ENCODE measurements at regions not wholly inside any gene's neighbourhood (a gene's known extent, or its start where the extent isn't known, plus 50 kb on each side); places are given as distances from the start of the nearest gene placed in this dataset.

DNA sequence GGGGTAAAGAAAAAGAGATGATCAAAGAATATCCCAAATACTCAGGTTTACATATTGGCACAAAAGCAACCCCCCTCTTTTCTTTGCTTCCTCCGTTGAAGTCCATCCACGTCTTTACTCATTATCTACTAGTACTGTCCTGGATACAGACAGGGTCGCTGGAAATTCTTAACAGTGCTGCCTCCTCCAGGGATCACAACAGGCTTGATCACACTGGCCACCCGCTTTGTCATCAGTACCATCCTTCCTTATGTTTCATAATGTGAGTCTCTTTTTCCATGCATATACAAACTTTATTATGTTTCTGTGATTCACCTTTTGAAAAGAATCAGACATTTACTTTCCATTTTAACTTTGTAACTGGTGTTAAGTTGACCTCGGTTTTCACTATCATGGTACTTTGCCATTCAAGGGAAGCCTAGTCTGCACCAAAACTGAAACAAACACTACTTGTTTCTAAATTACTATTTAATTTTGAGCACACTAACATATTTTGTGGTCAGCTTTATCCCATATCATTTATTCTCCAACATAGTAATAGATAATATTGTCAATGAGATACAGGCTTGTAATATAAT, 387.5 kb upstream of the PPP1R2C start:
- no peak for DNase-seq (ENCODE audit: low read depth, low spot score)
- TF ChIP-seq, protein P1, sequence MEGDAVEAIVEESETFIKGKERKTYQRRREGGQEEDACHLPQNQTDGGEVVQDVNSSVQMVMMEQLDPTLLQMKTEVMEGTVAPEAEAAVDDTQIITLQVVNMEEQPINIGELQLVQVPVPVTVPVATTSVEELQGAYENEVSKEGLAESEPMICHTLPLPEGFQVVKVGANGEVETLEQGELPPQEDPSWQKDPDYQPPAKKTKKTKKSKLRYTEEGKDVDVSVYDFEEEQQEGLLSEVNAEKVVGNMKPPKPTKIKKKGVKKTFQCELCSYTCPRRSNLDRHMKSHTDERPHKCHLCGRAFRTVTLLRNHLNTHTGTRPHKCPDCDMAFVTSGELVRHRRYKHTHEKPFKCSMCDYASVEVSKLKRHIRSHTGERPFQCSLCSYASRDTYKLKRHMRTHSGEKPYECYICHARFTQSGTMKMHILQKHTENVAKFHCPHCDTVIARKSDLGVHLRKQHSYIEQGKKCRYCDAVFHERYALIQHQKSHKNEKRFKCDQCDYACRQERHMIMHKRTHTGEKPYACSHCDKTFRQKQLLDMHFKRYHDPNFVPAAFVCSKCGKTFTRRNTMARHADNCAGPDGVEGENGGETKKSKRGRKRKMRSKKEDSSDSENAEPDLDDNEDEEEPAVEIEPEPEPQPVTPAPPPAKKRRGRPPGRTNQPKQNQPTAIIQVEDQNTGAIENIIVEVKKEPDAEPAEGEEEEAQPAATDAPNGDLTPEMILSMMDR (IDR thresholded peaks at IDR 0.05; ENCODE audit: low read depth, low read length), result no peak
- no peak overlapping the region for H3K4me3 ChIP-seq (ENCODE audit: low read depth, low read length)
- in situ Hi-C loops (cut with HindIII; ENCODE audit: low sequenced_read_pairs), result no loop called here

DNA sequence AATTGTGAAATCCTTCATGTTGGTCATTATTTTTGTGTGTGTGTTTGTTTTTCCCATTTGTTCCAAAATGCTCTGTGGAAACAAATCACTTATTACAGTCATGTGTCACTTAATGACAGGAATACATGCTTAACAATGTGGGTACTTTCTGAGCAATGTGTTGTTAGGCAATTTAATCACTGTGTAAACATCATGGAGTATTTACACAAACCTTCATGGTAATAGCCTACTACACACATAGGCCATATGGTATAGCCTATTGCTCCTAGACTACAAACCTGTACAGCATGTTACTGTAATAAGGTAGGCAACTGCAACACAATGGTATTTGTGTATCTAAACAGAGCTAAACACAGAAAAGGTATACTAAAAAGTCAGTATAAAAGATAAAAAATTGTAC, 388.9 kb upstream of the PPP1R2C start:
- no peak for DNase-seq (ENCODE audit: low read depth, low spot score)
- in situ Hi-C loops (cut with HindIII; ENCODE audit: low sequenced_read_pairs), result no loop called here
- no peak overlapping the region for H3K4me3 ChIP-seq (ENCODE audit: low read depth, low read length)
- TF ChIP-seq, protein P1 (IDR thresholded peaks at IDR 0.05; ENCODE audit: low read depth, low read length), result no peak

DNA sequence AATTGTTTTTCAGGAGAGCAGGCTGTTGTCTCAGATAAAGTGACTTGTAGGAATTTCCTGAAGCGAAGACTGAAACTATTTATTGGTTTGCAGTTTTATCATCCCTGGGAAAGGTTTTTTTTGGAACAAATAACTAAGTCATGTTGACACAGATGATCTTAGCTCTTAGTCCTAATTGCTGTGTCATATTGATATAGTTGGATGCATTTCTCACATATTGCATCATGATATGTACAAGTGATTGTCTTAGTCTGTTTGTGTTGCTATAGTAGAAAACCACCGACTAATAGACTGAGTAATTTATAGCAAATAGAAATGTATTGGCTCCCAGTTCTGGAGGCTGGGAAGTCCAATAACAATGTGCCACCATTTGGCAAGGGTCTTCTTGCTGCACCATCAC, 397.5 kb upstream of the PPP1R2C start:
- in situ Hi-C loops (cut with HindIII; ENCODE audit: low sequenced_read_pairs), result no loop called here
- H3K4me3 ChIP-seq (ENCODE audit: low read depth, low read length), result no peak overlapping the region
- TF ChIP-seq, protein P1 (IDR thresholded peaks at IDR 0.05; ENCODE audit: low read depth, low read length), result no peak
- no peak for DNase-seq (ENCODE audit: low read depth, low spot score)

DNA sequence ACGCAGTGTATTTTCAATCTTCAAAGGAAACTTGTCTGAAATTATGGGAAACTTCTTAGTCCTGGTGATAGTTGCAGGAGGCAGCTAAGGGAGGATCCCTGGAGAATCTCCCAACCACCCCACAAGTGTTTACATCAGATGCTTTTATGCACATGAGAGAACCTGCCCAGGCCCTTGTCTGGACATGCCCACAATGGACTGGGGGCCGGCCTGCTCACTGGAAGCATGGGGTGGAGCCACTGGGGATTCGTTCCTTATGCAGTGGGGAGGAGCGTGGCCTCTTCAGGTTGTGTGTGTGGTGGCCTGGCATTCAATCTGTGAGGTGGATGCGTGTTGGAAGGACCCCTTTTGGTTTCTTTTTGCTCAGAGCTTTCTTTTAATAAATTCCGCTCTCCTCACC, 398.7 kb upstream of the PPP1R2C start:
- H3K4me3 ChIP-seq (ENCODE audit: low read depth, low read length), result no peak overlapping the region
- in situ Hi-C loops (cut with HindIII; ENCODE audit: low sequenced_read_pairs), result no loop called here
- DNase-seq (ENCODE audit: low read depth, low spot score), result no peak
- TF ChIP-seq, protein P1 (IDR thresholded peaks at IDR 0.05; ENCODE audit: low read depth, low read length), result no peak

DNA sequence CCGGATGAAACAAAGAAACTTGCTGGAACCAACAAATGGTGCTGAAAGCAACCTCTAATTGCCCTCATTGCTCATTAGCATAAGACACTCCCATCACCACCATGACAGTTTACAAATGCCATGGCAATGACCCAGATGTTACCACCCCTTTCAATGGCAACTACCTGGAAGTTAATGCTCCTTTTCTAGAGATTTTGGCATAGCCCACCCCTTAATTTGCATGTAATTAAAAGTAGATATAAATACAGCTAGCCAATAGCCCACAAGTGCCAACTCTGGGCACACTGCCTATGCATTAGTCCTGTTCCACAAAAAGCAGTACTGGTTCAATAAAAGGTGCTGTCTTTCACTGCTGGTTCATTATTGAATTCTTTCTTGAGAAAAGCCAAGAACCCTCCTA, 410.3 kb upstream of the PPP1R2C start:
- no peak overlapping the region for H3K4me3 ChIP-seq (ENCODE audit: low read depth, low read length)
- TF ChIP-seq, protein P1 (IDR thresholded peaks at IDR 0.05; ENCODE audit: low read depth, low read length), result no peak
- no peak for DNase-seq (ENCODE audit: low read depth, low spot score)
- in situ Hi-C loops (cut with HindIII; ENCODE audit: low sequenced_read_pairs), result no loop called here

DNA sequence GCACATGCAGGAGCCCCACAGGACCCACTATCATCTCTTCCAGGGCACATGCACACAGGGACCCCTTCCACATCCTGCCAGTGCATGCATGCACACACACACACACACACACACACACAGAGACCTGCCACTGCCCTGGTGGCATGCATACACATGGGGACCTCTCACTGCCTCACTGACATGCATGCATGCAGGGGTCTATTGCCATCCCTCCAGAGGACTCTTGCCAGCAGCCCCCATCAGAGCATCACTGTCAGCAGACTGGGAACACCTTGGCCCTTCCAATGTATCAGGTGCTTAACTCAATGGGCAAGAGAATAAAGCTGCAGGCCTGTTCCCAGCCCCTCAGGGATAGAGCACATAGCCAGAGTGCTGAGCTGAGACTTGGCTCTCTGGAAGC, 433.6 kb upstream of the PPP1R2C start:
- in situ Hi-C loops (cut with HindIII; ENCODE audit: low sequenced_read_pairs), result no loop called here

More for the DNA sequence above, 433.6 kb upstream of the PPP1R2C start:
- no peak for DNase-seq (ENCODE audit: low read depth, low spot score)
- H3K4me3 ChIP-seq (ENCODE audit: low read depth, low read length), result no peak overlapping the region
- TF ChIP-seq, protein P1 (IDR thresholded peaks at IDR 0.05; ENCODE audit: low read depth, low read length), result no peak
